Tibial nerve (tissue), 4 donors: ENCODE measurements at regions not wholly inside any gene's neighbourhood (a gene's known extent, or its start where the extent isn't known, plus 50 kb on each side); places are given as distances from the start of the nearest gene placed in this dataset.

Experiments used
- DNase-seq, 2 donors: peaks; one replicate each; pipeline ENCODE4 v3.0.0-alpha.2; 2019; ENCODE audit warnings: low spot score in 2 of 2
- H3K27ac ChIP-seq, 4 donors: fragments of 200-600 bp; sonication (generic) in 3 of 4; one replicate each; pipeline ENCODE4 v1.5.1; 2017 to 2019; ENCODE audit warnings: mild to moderate bottlenecking in 1 of 4
- H3K27me3 ChIP-seq, 2 donors: fragments of 200-600 bp; sonication (generic) in 1 of 2; one replicate each; pipeline versions ENCODE4 v1.5.1 to v1.6.0; 2017 to 2019
- H3K36me3 ChIP-seq, 3 donors: fragments of 200-600 bp; sonication (generic); one replicate each; pipeline ENCODE4 v1.5.1; 2018 to 2019
- H3K4me1 ChIP-seq, 4 donors: fragments of 200-600 bp; sonication (generic) in 3 of 4; one replicate each; pipeline ENCODE4 v1.5.1; 2017 to 2019
- H3K4me3 ChIP-seq, 4 donors: fragments of 200-600 bp; sonication (generic) in 3 of 4; one replicate each; pipeline ENCODE4 v1.5.1; 2017 to 2019; ENCODE audit warnings: mild to moderate bottlenecking in 1 of 4, moderate library complexity in 1 of 4
- H3K9me3 ChIP-seq, 4 donors: fragments of 200-600 bp; sonication (generic) in 3 of 4; one replicate each; pipeline ENCODE4 v1.5.1; 2017 to 2019
- CTCF ChIP-seq, 5 experiments: fragments of 200-600 bp in 3 of 5; fragments of 450-650 bp in 2 of 5; sonication (generic) in 3 of 5; IDR thresholded peaks; one replicate each; pipeline ENCODE4 v1.5.1; 2016 to 2019; ENCODE audit warnings: antibody characterized with exemption in 5 of 5, mild to moderate bottlenecking in 3 of 5, moderate library complexity in 2 of 5
- EP300 ChIP-seq, 2 donors: sonication (generic); formaldehyde crosslinking; IDR thresholded peaks; one replicate each; pipeline ENCODE4 v1.6.1; 2017; ENCODE audit warnings: antibody characterized with exemption in 2 of 2, mild to moderate bottlenecking in 1 of 2
- POLR2A ChIP-seq, 2 donors: fragments of 450-650 bp; IDR thresholded peaks; one replicate each; pipeline ENCODE4 v1.6.1; 2017; ENCODE audit warnings: antibody characterized with exemption in 2 of 2, mild to moderate bottlenecking in 2 of 2, moderate library complexity in 2 of 2
- WGBS, 2 donors: methylation state at CpG; one replicate each; pipeline ENCODE4 v1.1.5; 2018; 5-methylcytosine and 5-hydroxymethylcytosine counted together

DNA sequence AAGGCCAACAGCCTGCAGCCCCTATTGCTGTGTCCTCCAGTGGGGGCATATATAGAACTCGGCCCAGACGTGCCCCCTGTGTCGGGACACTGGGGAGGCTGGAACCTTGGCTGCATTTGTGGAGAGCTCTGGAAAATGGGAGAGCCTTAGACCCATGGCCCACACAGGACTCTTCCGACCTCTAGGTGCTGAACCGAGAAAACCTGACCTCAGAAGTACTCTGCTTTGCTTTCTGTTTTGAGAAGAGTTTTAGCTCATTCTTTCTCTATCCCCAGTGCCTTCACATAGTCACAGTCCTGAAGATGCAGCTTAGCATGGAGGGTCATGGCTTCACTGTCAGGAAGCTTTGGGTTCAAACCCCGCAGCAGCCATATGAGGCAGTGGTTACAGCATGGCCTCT, 271.8 kb upstream of the B3GAT1 start:
- DNase-seq: no peak
- Histone ChIP-seq H3K4me3 (no peak overlapping the region), H3K27me3 (peaks cover 0 to 1% of the 10 kb centered on the region in 2 donors), H3K4me1 (no peaks in the 10 kb centered on the region), H3K27ac (no peak overlapping the region), H3K36me3 (no peaks in the 10 kb centered on the region), H3K9me3 (no peaks in the 10 kb centered on the region)
- TF ChIP-seq EP300 (IDR thresholded peaks at IDR 0.05) (no peak), POLR2A (IDR thresholded peaks at IDR 0.05) (no peak), CTCF (IDR thresholded peaks at IDR 0.05) (no peak)
- WGBS, 2 donors: 86 to 87% methylated on average over 6 of the region's 6 CpGs

GRCh38 chr11:134682577-134682976, 270.5 kb upstream of the B3GAT1 start:
- no peak for DNase-seq
- no peak overlapping the region for H3K4me3 ChIP-seq
- TF ChIP-seq POLR2A (IDR thresholded peaks at IDR 0.05): no peak
- TF ChIP-seq CTCF (IDR thresholded peaks at IDR 0.05): no peak
- no peak for TF ChIP-seq EP300 (IDR thresholded peaks at IDR 0.05)
- H3K4me1 ChIP-seq: no peaks in the 10 kb centered on the region
- no peaks in the 10 kb centered on the region for H3K36me3 ChIP-seq
- H3K9me3 ChIP-seq: no peaks in the 10 kb centered on the region
- H3K27ac ChIP-seq: no peak overlapping the region
- WGBS, 2 donors: 89 to 93% methylated on average over 12 of the region's 12 CpGs
- H3K27me3 ChIP-seq: no peaks in the 10 kb centered on the region

DNA sequence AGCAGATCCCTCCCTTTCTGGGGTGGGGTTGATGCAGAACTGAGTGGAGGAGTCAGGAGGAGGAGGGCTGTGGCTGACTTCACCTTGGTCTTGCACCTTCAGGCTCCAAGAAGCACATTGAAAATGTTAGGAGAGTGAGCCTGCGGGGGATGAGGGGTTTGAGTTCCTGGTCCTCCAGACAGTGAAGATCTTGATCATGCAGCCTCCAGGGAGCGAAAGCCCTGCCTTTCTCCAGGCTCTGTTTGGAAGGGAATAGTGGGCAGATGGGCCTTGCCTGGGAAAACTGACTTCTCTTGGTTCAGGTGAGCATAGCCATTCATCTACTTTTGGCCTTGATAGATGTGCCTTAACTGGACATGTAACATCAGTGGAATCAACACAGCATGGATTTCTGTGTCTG, 267.6 kb upstream of the B3GAT1 start:
- Histone ChIP-seq H3K4me1 (no peaks in the 10 kb centered on the region), H3K4me3 (no peak overlapping the region), H3K27me3 (no peaks in the 10 kb centered on the region), H3K27ac (no peak overlapping the region), H3K9me3 (peaks cover 0 to under 1% (median 0%) of the 10 kb centered on the region in 4 donors), H3K36me3 (no peaks in the 10 kb centered on the region)
- 87 to 100% methylated on average over 2 of the region's 2 CpGs for WGBS, 2 donors
- no peak for DNase-seq
- TF ChIP-seq EP300 (IDR thresholded peaks at IDR 0.05) (no peak), CTCF (IDR thresholded peaks at IDR 0.05) (no peak), POLR2A (IDR thresholded peaks at IDR 0.05) (no peak)

DNA sequence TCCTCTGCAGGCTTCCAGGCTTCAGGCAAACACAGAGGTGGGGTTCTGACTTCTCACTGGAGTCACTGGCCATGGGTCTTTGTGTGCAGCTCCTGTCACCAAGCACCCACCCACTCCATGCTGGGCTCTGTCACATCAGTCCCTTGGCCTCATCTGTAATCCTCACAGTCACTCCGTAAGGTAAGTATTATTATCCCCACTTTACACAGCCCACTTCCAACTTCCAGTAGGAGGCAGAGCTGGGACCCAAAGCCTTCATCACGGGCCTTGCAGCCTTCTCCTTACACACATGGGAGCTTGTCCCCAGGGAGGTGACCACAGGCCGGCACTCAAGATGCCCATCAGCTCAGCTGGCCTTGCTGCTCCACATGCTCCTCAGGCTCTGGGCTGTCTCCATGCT, 266.7 kb upstream of the B3GAT1 start:
- Histone ChIP-seq H3K4me3 (no peak overlapping the region), H3K36me3 (no peaks in the 10 kb centered on the region), H3K27me3 (no peaks in the 10 kb centered on the region), H3K4me1 (no peaks in the 10 kb centered on the region), H3K9me3 (peaks cover 0 to 9% (median 0%) of the 10 kb centered on the region in 4 donors), H3K27ac (no peak overlapping the region)
- TF ChIP-seq POLR2A (IDR thresholded peaks at IDR 0.05): no peak
- no peak for TF ChIP-seq CTCF (IDR thresholded peaks at IDR 0.05)
- no peak for DNase-seq
- WGBS, 2 donors: 56 to 70% methylated on average over 3 of the region's 3 CpGs

GRCh38 chr11:134677891-134678551, 266.0 kb upstream of the B3GAT1 start:
- Histone ChIP-seq H3K4me3 (no peak overlapping the region), H3K4me1 (no peaks in the 10 kb centered on the region), H3K36me3 (no peaks in the 10 kb centered on the region), H3K27ac (no peak overlapping the region), H3K27me3 (no peaks in the 10 kb centered on the region), H3K9me3 (peaks cover 0 to 10% (median 0%) of the 10 kb centered on the region in 4 donors)
- TF ChIP-seq CTCF (IDR thresholded peaks at IDR 0.05) (no peak), POLR2A (IDR thresholded peaks at IDR 0.05) (no peak), EP300 (IDR thresholded peaks at IDR 0.05) (no peak)
- no peak for DNase-seq
- 78 to 86% methylated on average over 6 to 7 of the region's 7 CpGs for WGBS, 2 donors
